GM12878 (cell line): ENCODE measurements at regions not wholly inside any gene's neighbourhood (a gene's known extent, or its start where the extent isn't known, plus 50 kb on each side); places are given as distances from the start of the nearest gene placed in this dataset.

Experiments used
- ATAC-seq: fragments of 200-7000 bp; cut with Tn5 transposase; 3 replicates; pipeline ENCODE4 v1.9.1; 2020; ENCODE audit warnings: mild to moderate bottlenecking, moderate library complexity
- BruUV-seq: library from RNA; stranded (reverse); fragments of 400-500 nt; replicated peaks from 2 replicates; lab custom pipeline; 2021; lab: Mats Ljungman, UMichigan
- CTCF ChIA-PET: fragments of 300-600 bp; sonication (Branson Sonifier 250); formaldehyde crosslinking; extraction: SDS; loops from one replicate; lab custom pipeline; 2021; ENCODE audit warnings: inconsistent platforms; lab: Yijun Ruan, JAX
- POLR2A ChIA-PET: fragments of 350-600 bp; formaldehyde crosslinking; extraction: SDS; loops from one replicate; lab custom pipeline; 2021; ENCODE audit warnings: inconsistent platforms; lab: Charles Lee
- RAD21 ChIA-PET: fragments of 300-600 bp; sonication (Branson Sonifier 250); formaldehyde crosslinking; loops from one replicate; lab custom pipeline; 2023; ENCODE audit warnings: antibody characterized with exemption; ENCODE audit not compliant: unreplicated experiment; lab: Charles Lee
- SMC1A ChIA-PET: fragments of 300-600 bp; sonication (Branson Sonifier 250); formaldehyde crosslinking; loops from one replicate; lab custom pipeline; 2023; ENCODE audit not compliant: unreplicated experiment, uncharacterized antibody; lab: Charles Lee
- DNase-seq: peaks from one replicate; pipeline ENCODE4 v3.0.0-alpha.2; 2011; ENCODE audit warnings: low read depth, low spot score
- FAIRE-seq: peaks from 3 replicates; lab custom pipeline; 2011; peaks lifted over from hg19 to GRCh38; lab: Jason Lieb, UNC
- H2AFZ ChIP-seq: 2 replicates; pipeline ENCODE4 v1.6.0; 2011; ENCODE audit warnings: low read depth, low read length, control low read depth; ENCODE audit not compliant: control insufficient read depth
- H3K27ac ChIP-seq: 2 replicates; pipeline ENCODE4 v1.5.1; 2011; ENCODE audit warnings: control low read depth; ENCODE audit not compliant: control insufficient read depth, insufficient read depth
- H3K27me3 ChIP-seq, 2 experiments: replicated peaks in 1 of 2; 2 replicates each; pipeline versions ENCODE4 v1.6.0 to v1.6.1; 2011; ENCODE audit warnings: low read length in 1 of 2; ENCODE audit not compliant: control insufficient read depth in 2 of 2, insufficient read depth in 2 of 2
- H3K36me3 ChIP-seq, 2 experiments: 2 replicates each; pipeline ENCODE4 v1.5.1; 2011; ENCODE audit warnings: low read length in 1 of 2; ENCODE audit not compliant: control insufficient read depth in 2 of 2, insufficient read depth in 2 of 2
- H3K4me1 ChIP-seq: 2 replicates; pipeline ENCODE4 v1.6.1; 2011; ENCODE audit warnings: mild to moderate bottlenecking, low read length, moderate library complexity, mixed read lengths; ENCODE audit not compliant: control insufficient read depth, insufficient read depth
- H3K4me2 ChIP-seq: 2 replicates; pipeline ENCODE4 v1.6.0; 2011; ENCODE audit warnings: control low read depth; ENCODE audit not compliant: control insufficient read depth, insufficient read depth
- H3K4me3 ChIP-seq: fragments of 200-600 bp; sonication (generic); 2 replicates; pipeline ENCODE4 v1.5.1; 2016
- H3K79me2 ChIP-seq: 2 replicates; pipeline ENCODE4 v1.6.0; 2011; ENCODE audit warnings: low read length; ENCODE audit not compliant: control insufficient read depth, insufficient read depth
- H3K9ac ChIP-seq: 2 replicates; pipeline ENCODE4 v1.8.0; 2011; ENCODE audit warnings: low read length, control low read depth, mixed read lengths; ENCODE audit not compliant: control insufficient read depth, insufficient read depth
- H3K9me3 ChIP-seq: replicated peaks from 3 replicates; pipeline ENCODE4 v1.5.1; 2011; ENCODE audit warnings: mild to moderate bottlenecking, low read length; ENCODE audit not compliant: control insufficient read depth, insufficient read depth
- H4K20me1 ChIP-seq: 2 replicates; pipeline ENCODE4 v1.6.0; 2011; ENCODE audit not compliant: control insufficient read depth, insufficient read depth
- BHLHE40 ChIP-seq, 2 experiments: fragments of 450-650 bp in 1 of 2; IDR thresholded peaks; 2 replicates each; pipeline ENCODE4 v1.6.1; 2011 to 2017; ENCODE audit warnings: low read depth in 2 of 2, borderline replicate concordance in 1 of 2, improper control_type of control experiment in 1 of 2, low read length in 1 of 2, mild to moderate bottlenecking in 1 of 2
- BRCA1 ChIP-seq: IDR thresholded peaks from 2 replicates; pipeline ENCODE4 v1.6.1; 2011; ENCODE audit warnings: low read depth, low read length, improper control_type of control experiment
- ESRRA ChIP-seq: IDR thresholded peaks from 2 replicates; pipeline ENCODE4 v1.6.1; 2012; ENCODE audit warnings: mild to moderate bottlenecking, low read length, improper control_type of control experiment
- EZH2 ChIP-seq: IDR thresholded peaks from 2 replicates; pipeline ENCODE4 v1.6.1; 2012; ENCODE audit warnings: low read depth, mild to moderate bottlenecking, control low read depth, inconsistent platforms, low read length, borderline replicate concordance; ENCODE audit not compliant: control insufficient read depth
- FOXK2 ChIP-seq: fragments of 450-650 bp; IDR thresholded peaks from 2 replicates; pipeline ENCODE4 v1.6.1; 2017; ENCODE audit warnings: mild to moderate bottlenecking, moderate library complexity
- HCFC1 ChIP-seq: fragments of 150-350 bp; IDR thresholded peaks from 2 replicates; pipeline ENCODE4 v1.6.1; 2014; ENCODE audit warnings: low read length
- MEF2A ChIP-seq: IDR thresholded peaks from 2 replicates; pipeline ENCODE4 v1.6.1; 2011; ENCODE audit warnings: low read depth, mild to moderate bottlenecking, low read length, moderate library complexity; ENCODE audit not compliant: insufficient read depth
- MYB ChIP-seq: fragments of 150-350 bp; IDR thresholded peaks from 2 replicates; pipeline ENCODE4 v1.6.1; 2014; ENCODE audit warnings: mild to moderate bottlenecking, low read depth, low read length, borderline replicate concordance
- SMARCA5 ChIP-seq: fragments of 450-650 bp; IDR thresholded peaks from 2 replicates; pipeline ENCODE4 v1.6.1; 2017; ENCODE audit warnings: mild to moderate bottlenecking
- ZBED1 ChIP-seq: IDR thresholded peaks from 2 replicates; pipeline ENCODE4 v1.6.1; 2016; ENCODE audit warnings: borderline replicate concordance
- ZNF622 ChIP-seq: fragments of 450-650 bp; IDR thresholded peaks from 2 replicates; pipeline ENCODE4 v1.6.1; 2017; ENCODE audit warnings: mild to moderate bottlenecking, inconsistent platforms
- ZSCAN29 ChIP-seq: fragments of 450-650 bp; IDR thresholded peaks from 2 replicates; pipeline ENCODE4 v1.6.1; 2017; ENCODE audit warnings: mild to moderate bottlenecking, moderate library complexity
- WGBS: methylation state at CpG from one replicate; pipeline ENCODE4 v1.1.6; 2016; ENCODE audit warnings: low lambda C conversion rate; ENCODE audit not compliant: insufficient replicate concordance, insufficient coverage; ENCODE audit errors: missing lambda C conversion rate; 5-methylcytosine and 5-hydroxymethylcytosine counted together
- in situ Hi-C: fragments of 300-500 bp; cut with MboI; formaldehyde crosslinking; loops from 9 replicates; pipeline ENCODE4 v1.14.3; 2018; ENCODE audit warnings: mixed read lengths
- intact Hi-C: fragments of 100-400 bp; cut with micrococcal nuclease; formaldehyde crosslinking; loops from one replicate; pipeline ENCODE4 v1.14.2; 2022; ENCODE audit not compliant: unreplicated experiment
- TF ChIP-seq, protein P1 (sequence below): fragments of 450-650 bp; formaldehyde crosslinking; IDR thresholded peaks from 2 replicates; pipeline ENCODE4 v1.4.0; 2022; ENCODE audit warnings: mild to moderate bottlenecking, moderate library complexity

DNA sequence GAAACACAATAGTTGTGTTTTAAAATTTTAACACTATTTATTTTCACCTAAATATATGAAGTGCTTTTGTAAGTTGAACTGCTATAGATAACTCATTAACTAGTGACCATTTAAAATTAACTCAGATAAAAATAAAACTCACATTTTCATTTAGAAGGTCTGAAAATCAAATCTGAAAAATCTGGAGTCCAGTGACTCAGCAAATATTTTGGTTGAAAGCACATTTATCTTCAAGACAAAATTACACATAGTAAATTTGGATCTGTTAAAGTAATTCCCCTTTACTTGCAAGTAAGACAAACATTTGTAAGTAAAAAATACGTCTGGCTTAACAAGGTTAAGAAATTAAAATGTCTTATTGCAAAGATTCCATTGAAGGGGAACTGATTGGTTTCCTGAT, 589.1 kb downstream of the TRIML1 start:
- Histone ChIP-seq H2AFZ (no peak overlapping the region), H3K27me3 (no peaks in the 10 kb centered on the region), H4K20me1 (no peaks in the 10 kb centered on the region), H3K9me3 (no peaks in the 10 kb centered on the region), H3K4me1 (no peaks in the 10 kb centered on the region), H3K36me3 (no peaks in the 10 kb centered on the region), H3K9ac (no peak overlapping the region)
- in situ Hi-C loops = no loop called here
- SMC1A ChIA-PET = no interaction called here
- CTCF ChIA-PET = no interaction called here
- POLR2A ChIA-PET = no interaction called here
- 0% methylated on average over 1 of the region's 1 CpG for WGBS
- RAD21 ChIA-PET = no interaction called here
- ATAC-seq = no peak
- no TSS peak for BruUV-seq
- TF ChIP-seq FOXK2 (no peak), EZH2 (no peak), ZBED1 (no peak), HCFC1 (no peak), ZSCAN29 (no peak), MEF2A (no peak), ZNF622 (no peak), ESRRA (no peak), BRCA1 (no peak), BHLHE40 (IDR thresholded peaks at IDR 0.05; ENCODE audit: borderline replicate concordance in 1 of 2, low read depth in 2 of 2, low read length in 1 of 2) (no peak), SMARCA5 (no peak), MYB (no peak)
- TF ChIP-seq, protein P1, sequence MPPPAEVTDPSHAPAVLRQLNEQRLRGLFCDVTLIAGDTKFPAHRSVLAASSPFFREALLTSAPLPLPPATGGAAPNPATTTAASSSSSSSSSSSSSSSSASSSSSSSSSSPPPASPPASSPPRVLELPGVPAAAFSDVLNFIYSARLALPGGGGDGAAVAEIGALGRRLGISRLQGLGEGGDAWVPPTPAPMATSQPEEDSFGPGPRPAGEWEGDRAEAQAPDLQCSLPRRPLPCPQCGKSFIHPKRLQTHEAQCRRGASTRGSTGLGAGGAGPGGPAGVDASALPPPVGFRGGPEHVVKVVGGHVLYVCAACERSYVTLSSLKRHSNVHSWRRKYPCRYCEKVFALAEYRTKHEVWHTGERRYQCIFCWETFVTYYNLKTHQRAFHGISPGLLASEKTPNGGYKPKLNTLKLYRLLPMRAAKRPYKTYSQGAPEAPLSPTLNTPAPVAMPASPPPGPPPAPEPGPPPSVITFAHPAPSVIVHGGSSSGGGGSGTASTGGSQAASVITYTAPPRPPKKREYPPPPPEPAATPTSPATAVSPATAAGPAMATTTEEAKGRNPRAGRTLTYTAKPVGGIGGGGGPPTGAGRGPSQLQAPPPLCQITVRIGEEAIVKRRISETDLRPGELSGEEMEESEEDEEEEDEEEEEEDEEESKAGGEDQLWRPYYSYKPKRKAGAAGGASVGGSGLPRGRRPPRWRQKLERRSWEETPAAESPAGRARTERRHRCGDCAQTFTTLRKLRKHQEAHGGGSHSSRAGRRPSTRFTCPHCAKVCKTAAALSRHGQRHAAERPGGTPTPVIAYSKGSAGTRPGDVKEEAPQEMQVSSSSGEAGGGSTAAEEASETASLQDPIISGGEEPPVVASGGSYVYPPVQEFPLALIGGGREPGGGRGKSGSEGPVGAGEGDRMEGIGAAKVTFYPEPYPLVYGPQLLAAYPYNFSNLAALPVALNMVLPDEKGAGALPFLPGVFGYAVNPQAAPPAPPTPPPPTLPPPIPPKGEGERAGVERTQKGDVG (CRISPR knock-in tag) = no peak
- TF ChIP-seq, all 136 proteins: peak for 0
- intact Hi-C loops = no loop called here
- H3K27ac ChIP-seq = no peak overlapping the region
- FAIRE-seq (no peak), DNase-seq (no peak)
- no peak overlapping the region for H3K4me3 ChIP-seq
- no peak overlapping the region for H3K4me2 ChIP-seq
- H3K79me2 ChIP-seq = no peaks in the 10 kb centered on the region
